ENCODE measurements at regions not wholly inside any gene's neighbourhood (a gene's known extent, or its start where the extent isn't known, plus 50 kb on each side); places are given as distances from the start of the nearest gene placed in this dataset.
A peak's percentile ranks its signal among the peaks of the same experiment; 100 is the strongest.

DNA sequence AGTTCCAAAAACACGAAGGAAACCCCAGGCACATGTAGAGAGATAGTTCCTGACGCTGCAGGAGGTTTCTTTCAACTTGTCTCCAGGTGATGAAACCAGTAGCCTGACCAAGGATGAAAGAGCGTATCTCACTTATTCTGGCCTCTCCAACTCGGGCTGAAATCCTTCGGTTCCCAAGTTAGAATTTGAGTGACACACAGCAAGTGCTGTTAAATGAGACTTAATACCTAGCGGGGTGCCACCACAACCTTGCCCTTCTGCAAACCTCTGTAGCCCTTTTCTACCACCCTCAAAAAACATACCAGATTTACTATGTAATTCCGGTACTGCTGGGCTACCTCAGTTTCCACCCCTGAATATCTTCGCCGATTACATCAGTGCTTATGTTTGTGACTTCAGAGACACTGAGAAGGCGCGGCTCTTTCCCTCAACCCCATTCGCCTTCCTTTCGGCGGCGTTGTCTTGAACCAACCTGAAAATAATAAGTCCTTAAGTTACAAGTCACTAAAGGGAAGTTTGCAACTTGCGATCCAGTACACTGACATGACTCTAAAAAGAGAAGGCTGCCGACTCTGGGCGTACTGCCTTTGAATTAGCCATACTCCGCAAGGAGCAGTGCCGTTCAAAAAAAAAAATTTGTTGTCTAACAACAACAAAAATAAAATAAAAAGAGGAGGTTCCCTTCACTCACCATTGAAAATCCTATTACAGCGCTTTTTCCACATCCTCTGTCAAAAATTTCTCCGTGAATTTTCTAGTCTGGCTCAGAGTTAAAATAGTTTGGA, 194.9 kb upstream of the ZNF184 start:
- no peak overlapping the region for H3K27ac ChIP-seq (ENCODE audit: low read depth)
- no peaks in the 10 kb centered on the region for H4K20me1 ChIP-seq (replicated peaks; ENCODE audit: insufficient read depth)
- TF ChIP-seq, protein P1, sequence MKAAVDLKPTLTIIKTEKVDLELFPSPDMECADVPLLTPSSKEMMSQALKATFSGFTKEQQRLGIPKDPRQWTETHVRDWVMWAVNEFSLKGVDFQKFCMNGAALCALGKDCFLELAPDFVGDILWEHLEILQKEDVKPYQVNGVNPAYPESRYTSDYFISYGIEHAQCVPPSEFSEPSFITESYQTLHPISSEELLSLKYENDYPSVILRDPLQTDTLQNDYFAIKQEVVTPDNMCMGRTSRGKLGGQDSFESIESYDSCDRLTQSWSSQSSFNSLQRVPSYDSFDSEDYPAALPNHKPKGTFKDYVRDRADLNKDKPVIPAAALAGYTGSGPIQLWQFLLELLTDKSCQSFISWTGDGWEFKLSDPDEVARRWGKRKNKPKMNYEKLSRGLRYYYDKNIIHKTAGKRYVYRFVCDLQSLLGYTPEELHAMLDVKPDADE (IDR thresholded peaks at IDR 0.05), result no peak
- TF ChIP-seq ZNF331 (CRISPR knock-in tag; IDR thresholded peaks at IDR 0.05; ENCODE audit: low read depth), result no peak
- no peak for TF ChIP-seq CREB1 (CRISPR knock-in tag; IDR thresholded peaks at IDR 0.05; ENCODE audit: low read depth)
- TF ChIP-seq POLR2AphosphoS5 (IDR thresholded peaks at IDR 0.05; ENCODE audit: low read depth), result no peak
- TF ChIP-seq, protein P2, sequence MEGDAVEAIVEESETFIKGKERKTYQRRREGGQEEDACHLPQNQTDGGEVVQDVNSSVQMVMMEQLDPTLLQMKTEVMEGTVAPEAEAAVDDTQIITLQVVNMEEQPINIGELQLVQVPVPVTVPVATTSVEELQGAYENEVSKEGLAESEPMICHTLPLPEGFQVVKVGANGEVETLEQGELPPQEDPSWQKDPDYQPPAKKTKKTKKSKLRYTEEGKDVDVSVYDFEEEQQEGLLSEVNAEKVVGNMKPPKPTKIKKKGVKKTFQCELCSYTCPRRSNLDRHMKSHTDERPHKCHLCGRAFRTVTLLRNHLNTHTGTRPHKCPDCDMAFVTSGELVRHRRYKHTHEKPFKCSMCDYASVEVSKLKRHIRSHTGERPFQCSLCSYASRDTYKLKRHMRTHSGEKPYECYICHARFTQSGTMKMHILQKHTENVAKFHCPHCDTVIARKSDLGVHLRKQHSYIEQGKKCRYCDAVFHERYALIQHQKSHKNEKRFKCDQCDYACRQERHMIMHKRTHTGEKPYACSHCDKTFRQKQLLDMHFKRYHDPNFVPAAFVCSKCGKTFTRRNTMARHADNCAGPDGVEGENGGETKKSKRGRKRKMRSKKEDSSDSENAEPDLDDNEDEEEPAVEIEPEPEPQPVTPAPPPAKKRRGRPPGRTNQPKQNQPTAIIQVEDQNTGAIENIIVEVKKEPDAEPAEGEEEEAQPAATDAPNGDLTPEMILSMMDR (conservative IDR thresholded peaks at IDR 0.05; ENCODE audit: low read depth in 2 of 2), result no peak
- TF ChIP-seq EZH2 (IDR thresholded peaks at IDR 0.05; ENCODE audit: low read depth, unreplicated experiment), result no peak
- no peak for TF ChIP-seq STAT1 (IDR thresholded peaks at IDR 0.05; ENCODE audit: unreplicated experiment)
- TF ChIP-seq EZH2phosphoT487 (IDR thresholded peaks at IDR 0.05; ENCODE audit: unreplicated experiment), result no peak
- no peak for TF ChIP-seq NANOG (IDR thresholded peaks at IDR 0.05; ENCODE audit: borderline replicate concordance)
- TF ChIP-seq JUNB (IDR thresholded peaks at IDR 0.05; ENCODE audit: unreplicated experiment), result no peak
- TF ChIP-seq, protein P3, sequence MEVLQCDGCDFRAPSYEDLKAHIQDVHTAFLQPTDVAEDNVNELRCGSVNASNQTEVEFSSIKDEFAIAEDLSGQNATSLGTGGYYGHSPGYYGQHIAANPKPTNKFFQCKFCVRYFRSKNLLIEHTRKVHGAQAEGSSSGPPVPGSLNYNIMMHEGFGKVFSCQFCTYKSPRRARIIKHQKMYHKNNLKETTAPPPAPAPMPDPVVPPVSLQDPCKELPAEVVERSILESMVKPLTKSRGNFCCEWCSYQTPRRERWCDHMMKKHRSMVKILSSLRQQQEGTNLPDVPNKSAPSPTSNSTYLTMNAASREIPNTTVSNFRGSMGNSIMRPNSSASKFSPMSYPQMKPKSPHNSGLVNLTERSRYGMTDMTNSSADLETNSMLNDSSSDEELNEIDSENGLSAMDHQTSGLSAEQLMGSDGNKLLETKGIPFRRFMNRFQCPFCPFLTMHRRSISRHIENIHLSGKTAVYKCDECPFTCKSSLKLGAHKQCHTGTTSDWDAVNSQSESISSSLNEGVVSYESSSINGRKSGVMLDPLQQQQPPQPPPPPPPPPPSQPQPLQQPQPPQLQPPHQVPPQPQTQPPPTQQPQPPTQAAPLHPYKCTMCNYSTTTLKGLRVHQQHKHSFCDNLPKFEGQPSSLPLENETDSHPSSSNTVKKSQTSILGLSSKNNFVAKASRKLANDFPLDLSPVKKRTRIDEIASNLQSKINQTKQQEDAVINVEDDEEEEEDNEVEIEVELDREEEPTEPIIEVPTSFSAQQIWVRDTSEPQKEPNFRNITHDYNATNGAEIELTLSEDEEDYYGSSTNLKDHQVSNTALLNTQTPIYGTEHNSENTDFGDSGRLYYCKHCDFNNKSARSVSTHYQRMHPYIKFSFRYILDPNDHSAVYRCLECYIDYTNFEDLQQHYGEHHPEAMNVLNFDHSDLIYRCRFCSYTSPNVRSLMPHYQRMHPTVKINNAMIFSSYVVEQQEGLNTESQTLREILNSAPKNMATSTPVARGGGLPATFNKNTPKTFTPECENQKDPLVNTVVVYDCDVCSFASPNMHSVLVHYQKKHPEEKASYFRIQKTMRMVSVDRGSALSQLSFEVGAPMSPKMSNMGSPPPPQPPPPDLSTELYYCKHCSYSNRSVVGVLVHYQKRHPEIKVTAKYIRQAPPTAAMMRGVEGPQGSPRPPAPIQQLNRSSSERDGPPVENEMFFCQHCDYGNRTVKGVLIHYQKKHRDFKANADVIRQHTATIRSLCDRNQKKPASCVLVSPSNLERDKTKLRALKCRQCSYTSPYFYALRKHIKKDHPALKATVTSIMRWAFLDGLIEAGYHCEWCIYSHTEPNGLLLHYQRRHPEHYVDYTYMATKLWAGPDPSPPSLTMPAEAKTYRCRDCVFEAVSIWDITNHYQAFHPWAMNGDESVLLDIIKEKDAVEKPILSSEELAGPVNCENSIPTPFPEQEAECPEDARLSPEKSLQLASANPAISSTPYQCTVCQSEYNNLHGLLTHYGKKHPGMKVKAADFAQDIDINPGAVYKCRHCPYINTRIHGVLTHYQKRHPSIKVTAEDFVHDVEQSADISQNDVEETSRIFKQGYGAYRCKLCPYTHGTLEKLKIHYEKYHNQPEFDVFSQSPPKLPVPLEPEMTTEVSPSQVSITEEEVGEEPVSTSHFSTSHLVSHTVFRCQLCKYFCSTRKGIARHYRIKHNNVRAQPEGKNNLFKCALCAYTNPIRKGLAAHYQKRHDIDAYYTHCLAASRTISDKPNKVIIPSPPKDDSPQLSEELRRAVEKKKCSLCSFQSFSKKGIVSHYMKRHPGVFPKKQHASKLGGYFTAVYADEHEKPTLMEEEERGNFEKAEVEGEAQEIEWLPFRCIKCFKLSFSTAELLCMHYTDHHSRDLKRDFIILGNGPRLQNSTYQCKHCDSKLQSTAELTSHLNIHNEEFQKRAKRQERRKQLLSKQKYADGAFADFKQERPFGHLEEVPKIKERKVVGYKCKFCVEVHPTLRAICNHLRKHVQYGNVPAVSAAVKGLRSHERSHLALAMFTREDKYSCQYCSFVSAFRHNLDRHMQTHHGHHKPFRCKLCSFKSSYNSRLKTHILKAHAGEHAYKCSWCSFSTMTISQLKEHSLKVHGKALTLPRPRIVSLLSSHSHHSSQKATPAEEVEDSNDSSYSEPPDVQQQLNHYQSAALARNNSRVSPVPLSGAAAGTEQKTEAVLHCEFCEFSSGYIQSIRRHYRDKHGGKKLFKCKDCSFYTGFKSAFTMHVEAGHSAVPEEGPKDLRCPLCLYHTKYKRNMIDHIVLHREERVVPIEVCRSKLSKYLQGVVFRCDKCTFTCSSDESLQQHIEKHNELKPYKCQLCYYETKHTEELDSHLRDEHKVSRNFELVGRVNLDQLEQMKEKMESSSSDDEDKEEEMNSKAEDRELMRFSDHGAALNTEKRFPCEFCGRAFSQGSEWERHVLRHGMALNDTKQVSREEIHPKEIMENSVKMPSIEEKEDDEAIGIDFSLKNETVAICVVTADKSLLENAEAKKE (CRISPR knock-in tag; IDR thresholded peaks at IDR 0.05), result no peak
- TF ChIP-seq ZNF114 (CRISPR knock-in tag; IDR thresholded peaks at IDR 0.05), result no peak
- TF ChIP-seq, protein P4, sequence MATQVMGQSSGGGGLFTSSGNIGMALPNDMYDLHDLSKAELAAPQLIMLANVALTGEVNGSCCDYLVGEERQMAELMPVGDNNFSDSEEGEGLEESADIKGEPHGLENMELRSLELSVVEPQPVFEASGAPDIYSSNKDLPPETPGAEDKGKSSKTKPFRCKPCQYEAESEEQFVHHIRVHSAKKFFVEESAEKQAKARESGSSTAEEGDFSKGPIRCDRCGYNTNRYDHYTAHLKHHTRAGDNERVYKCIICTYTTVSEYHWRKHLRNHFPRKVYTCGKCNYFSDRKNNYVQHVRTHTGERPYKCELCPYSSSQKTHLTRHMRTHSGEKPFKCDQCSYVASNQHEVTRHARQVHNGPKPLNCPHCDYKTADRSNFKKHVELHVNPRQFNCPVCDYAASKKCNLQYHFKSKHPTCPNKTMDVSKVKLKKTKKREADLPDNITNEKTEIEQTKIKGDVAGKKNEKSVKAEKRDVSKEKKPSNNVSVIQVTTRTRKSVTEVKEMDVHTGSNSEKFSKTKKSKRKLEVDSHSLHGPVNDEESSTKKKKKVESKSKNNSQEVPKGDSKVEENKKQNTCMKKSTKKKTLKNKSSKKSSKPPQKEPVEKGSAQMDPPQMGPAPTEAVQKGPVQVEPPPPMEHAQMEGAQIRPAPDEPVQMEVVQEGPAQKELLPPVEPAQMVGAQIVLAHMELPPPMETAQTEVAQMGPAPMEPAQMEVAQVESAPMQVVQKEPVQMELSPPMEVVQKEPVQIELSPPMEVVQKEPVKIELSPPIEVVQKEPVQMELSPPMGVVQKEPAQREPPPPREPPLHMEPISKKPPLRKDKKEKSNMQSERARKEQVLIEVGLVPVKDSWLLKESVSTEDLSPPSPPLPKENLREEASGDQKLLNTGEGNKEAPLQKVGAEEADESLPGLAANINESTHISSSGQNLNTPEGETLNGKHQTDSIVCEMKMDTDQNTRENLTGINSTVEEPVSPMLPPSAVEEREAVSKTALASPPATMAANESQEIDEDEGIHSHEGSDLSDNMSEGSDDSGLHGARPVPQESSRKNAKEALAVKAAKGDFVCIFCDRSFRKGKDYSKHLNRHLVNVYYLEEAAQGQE (IDR thresholded peaks at IDR 0.05; ENCODE audit: unreplicated experiment), result no peak
- H3K27me3 ChIP-seq (ENCODE audit: insufficient read depth), result peaks cover 43% of the 10 kb centered on the region
- ATAC-seq (no peak), DNase-seq (ENCODE audit: low spot score) (peak; percentile 44)
- H3K36me3 Mint-ChIP-seq (ENCODE audit: low read depth), result no peaks in the 10 kb centered on the region
- H3K4me2 ChIP-seq, result peak overlapping the region; percentile 89
- peaks cover 10% of the 10 kb centered on the region; the same call in 2 of the 3 replicates for H3K9me3 Mint-ChIP-seq
- H3K9me2 ChIP-seq (ENCODE audit: insufficient read depth), result no peaks in the 10 kb centered on the region
- H3K27me3 Mint-ChIP-seq (ENCODE audit: insufficient read depth, low read depth, poor library complexity), result peaks cover 61% of the 10 kb centered on the region
- H3K36me3 ChIP-seq (ENCODE audit: insufficient read depth), result no peaks in the 10 kb centered on the region
- no peak overlapping the region for H3K27ac Mint-ChIP-seq
- H3K4me1 ChIP-seq (ENCODE audit: insufficient read depth), result peaks cover 10% of the 10 kb centered on the region; the same call in 1 of the 2 replicates
- no peaks in the 10 kb centered on the region for H3K79me2 ChIP-seq (replicated peaks; ENCODE audit: insufficient read depth)
- peak overlapping the region; percentile 81 for H3K4me3 Mint-ChIP-seq
- H2AFZ ChIP-seq, result peak overlapping the region; percentile 24
- H3K4me3 ChIP-seq, result peak overlapping the region; percentile 71
- H3F3A ChIP-seq (replicated peaks; ENCODE audit: low read depth), result peaks cover 3% of the 10 kb centered on the region; the same call in 1 of the 2 replicates
- peaks cover 8% of the 10 kb centered on the region; the same call in 2 of the 3 replicates for H3K4me1 Mint-ChIP-seq
